Progenitor cell of endocrine pancreas (in vitro differentiated cells): ENCODE measurements at regions not wholly inside any gene's neighbourhood (a gene's known extent, or its start where the extent isn't known, plus 50 kb on each side); places are given as distances from the start of the nearest gene placed in this dataset.

Source experiments
- DNase-seq: peaks from one replicate; pipeline ENCODE4 v3.0.0; 2021; ENCODE audit warnings: low spot score; ENCODE audit not compliant: unreplicated experiment
- H3K27ac Mint-ChIP-seq: 2 replicates; pipeline ENCODE4 v1.8.0; 2021; ENCODE audit warnings: mild to moderate bottlenecking, moderate library complexity, mixed read lengths
- H3K27me3 Mint-ChIP-seq: 2 replicates; pipeline ENCODE4 v1.8.0; 2021; ENCODE audit warnings: mixed read lengths
- H3K36me3 Mint-ChIP-seq: 2 replicates; pipeline ENCODE4 v1.8.0; 2022; ENCODE audit warnings: mixed read lengths; ENCODE audit not compliant: insufficient read depth
- H3K4me1 Mint-ChIP-seq: 2 replicates; pipeline ENCODE4 v1.8.0; 2021; ENCODE audit warnings: low read depth, mixed read lengths
- H3K4me3 Mint-ChIP-seq: 2 replicates; pipeline ENCODE4 v1.8.0; 2021; ENCODE audit warnings: low read depth, mild to moderate bottlenecking, moderate library complexity, mixed read lengths
- H3K9me3 Mint-ChIP-seq: 2 replicates; pipeline ENCODE4 v1.8.0; 2021; ENCODE audit warnings: low read depth, mixed read lengths
- CTCF ChIP-seq: fragments of 200-600 bp; sonication (generic); IDR thresholded peaks from one replicate; pipeline ENCODE4 v1.5.0; 2021; ENCODE audit warnings: antibody characterized with exemption, mild to moderate bottlenecking; ENCODE audit not compliant: unreplicated experiment

- no peak for TF ChIP-seq CTCF
- H3K36me3 Mint-ChIP-seq = peaks cover 2% of the 10 kb centered on the region
- H3K27ac Mint-ChIP-seq = no peak overlapping the region
- H3K9me3 Mint-ChIP-seq = peaks cover 3% of the 10 kb centered on the region
- no peak for DNase-seq
- H3K27me3 Mint-ChIP-seq = no peaks in the 10 kb centered on the region
- H3K4me1 Mint-ChIP-seq = peaks cover 2% of the 10 kb centered on the region
- H3K4me3 Mint-ChIP-seq = no peak overlapping the region
Measured at GRCh38 chr20:7622399-7622961, 317.8 kb downstream of the HAO1 start.

- H3K36me3 Mint-ChIP-seq = peaks cover 2% of the 10 kb centered on the region
- H3K27ac Mint-ChIP-seq = no peak overlapping the region
- H3K9me3 Mint-ChIP-seq = peaks cover 3% of the 10 kb centered on the region
- no peak for TF ChIP-seq CTCF
- H3K4me3 Mint-ChIP-seq = no peak overlapping the region
- H3K27me3 Mint-ChIP-seq = no peaks in the 10 kb centered on the region
- H3K4me1 Mint-ChIP-seq = no peaks in the 10 kb centered on the region
- no peak for DNase-seq
Measured at GRCh38 chr20:7624886-7625285, 315.4 kb downstream of the HAO1 start.

- Mint-ChIP-seq H3K36me3 (no peaks in the 10 kb centered on the region), H3K27me3 (no peaks in the 10 kb centered on the region), H3K27ac (no peak overlapping the region), H3K4me3 (no peak overlapping the region), H3K9me3 (no peaks in the 10 kb centered on the region), H3K4me1 (no peaks in the 10 kb centered on the region)
- DNase-seq = no peak
- TF ChIP-seq CTCF = no peak
Measured at GRCh38 chr20:7627734-7628663, 312.3 kb downstream of the HAO1 start.

GRCh38 chr20:7629880-7630279 lies 310.4 kb downstream of the HAO1 start:
- Mint-ChIP-seq H3K27me3 (no peaks in the 10 kb centered on the region), H3K9me3 (no peaks in the 10 kb centered on the region), H3K4me1 (no peaks in the 10 kb centered on the region), H3K36me3 (no peaks in the 10 kb centered on the region), H3K27ac (no peak overlapping the region), H3K4me3 (no peak overlapping the region)
- no peak for TF ChIP-seq CTCF
- no peak for DNase-seq

- Mint-ChIP-seq H3K4me3 (no peak overlapping the region), H3K4me1 (no peaks in the 10 kb centered on the region), H3K9me3 (no peaks in the 10 kb centered on the region), H3K36me3 (no peaks in the 10 kb centered on the region), H3K27me3 (no peaks in the 10 kb centered on the region), H3K27ac (no peak overlapping the region)
- no peak for TF ChIP-seq CTCF
- no peak for DNase-seq
Measured at GRCh38 chr20:7637184-7637583, 303.1 kb downstream of the HAO1 start.
